HG02840 (cell line): ENCODE measurements at regions not wholly inside any gene's neighbourhood (a gene's known extent, or its start where the extent isn't known, plus 50 kb on each side); places are given as distances from the start of the nearest gene placed in this dataset.

Experiments
- ATAC-seq: cut with Tn5 transposase; IDR thresholded peaks from one replicate; pipeline ENCODE4 v1.9.1; 2021; ENCODE audit warnings: mild to moderate bottlenecking, moderate library complexity, moderate number of reproducible peaks; ENCODE audit not compliant: unreplicated experiment, low FRiP score

DNA sequence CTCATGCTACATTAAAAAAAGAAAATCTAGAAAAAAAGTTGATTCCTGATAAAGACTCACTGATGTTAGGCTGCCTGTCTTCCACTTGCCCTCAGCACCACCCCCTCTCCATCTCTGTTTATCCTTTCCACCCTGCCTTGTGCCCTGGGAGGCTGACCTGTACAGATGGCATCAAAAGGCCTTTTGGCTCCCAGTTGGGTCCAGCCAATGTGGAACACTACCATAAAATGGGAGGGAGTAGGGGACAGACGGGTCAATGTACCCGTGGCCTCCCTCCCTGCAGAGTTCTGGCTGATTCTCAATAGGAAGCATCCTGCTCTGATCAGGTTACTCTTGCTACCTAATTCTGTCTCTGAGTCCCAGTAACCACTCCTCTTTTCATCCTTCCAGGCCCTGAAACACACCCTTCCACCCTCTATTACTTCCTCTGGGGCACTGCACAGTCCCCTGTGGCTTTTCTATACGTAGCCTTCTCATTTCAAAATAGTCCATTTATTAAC lies 300.0 kb downstream of the HHIPL2 start:
- no peak for ATAC-seq

DNA sequence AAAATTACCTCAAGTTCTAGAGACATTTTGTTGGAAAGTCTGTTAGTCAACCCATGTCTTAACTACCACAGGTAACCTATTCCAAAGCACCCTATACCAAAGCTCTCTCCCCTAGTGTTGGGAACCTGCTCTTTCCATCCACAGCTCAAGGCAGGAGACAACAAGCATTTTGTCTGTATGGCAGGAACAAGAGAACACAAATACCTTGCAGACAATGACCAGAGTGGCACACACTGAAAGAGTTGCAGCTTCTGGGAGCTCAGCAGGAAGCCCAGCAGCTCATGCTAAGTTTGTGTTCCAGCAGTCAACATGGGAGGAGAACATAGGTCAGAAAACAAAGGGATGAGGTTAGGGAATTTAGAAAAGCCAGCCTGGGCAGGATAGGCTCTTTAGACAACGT lies 300.8 kb downstream of the HHIPL2 start:
- ATAC-seq: no peak

DNA sequence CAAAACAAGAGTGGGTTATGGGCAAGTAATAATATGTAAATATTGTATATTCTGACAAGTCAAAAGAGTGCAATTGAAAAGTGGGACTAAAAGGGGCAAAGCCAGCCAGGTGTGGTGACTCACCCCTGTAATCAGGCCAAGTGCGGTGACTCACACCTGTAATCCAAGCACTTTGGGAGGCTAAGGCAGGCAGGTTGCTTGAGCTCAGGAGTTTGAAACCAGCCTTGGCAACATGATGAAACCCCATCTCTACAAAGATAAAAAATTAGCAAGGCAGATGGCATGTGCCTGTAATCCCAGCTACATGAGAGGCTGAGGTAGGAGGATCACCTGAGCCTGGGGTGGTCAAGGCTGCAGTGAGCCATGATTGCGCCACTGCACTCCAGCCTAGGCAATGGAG lies 304.0 kb downstream of the HHIPL2 start:
- no peak for ATAC-seq

DNA sequence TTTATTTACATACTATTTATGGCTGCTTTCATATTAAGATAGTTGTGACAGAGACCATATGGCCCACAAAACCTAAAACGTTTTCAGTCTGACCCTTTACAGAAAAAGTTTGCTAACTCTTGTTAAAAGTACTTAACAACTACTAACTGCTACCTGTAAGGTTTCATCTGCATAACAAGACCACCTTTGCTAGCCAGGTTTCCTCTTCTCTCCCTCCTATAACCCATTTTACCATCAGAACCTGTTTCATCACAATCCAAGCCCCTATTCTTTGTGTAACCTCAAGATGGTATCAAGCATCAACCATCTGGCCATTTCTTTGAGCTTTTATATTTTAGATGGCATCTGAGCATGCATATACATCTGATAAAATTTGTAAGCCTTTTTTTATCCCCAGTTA lies 305.4 kb downstream of the HHIPL2 start:
- ATAC-seq: no peak

DNA sequence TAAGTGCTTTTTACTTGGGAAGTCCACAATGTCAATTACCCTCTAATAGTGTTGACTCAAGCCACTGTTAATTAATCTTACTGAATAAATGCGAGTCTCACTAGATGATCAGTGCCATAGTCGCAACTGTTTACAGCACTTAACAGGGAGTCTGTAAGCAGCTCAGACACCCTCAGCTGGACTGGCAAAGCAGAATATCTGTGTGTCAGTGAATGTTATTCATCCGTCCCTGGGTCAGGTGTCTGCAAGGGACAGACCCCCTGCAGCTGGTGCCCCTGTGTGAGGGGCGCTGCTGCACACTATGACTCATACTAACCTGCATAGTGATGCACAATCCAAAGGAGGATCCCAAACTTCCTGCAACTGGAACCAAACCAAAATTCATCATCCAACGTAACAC lies 306.5 kb downstream of the HHIPL2 start:
- no peak for ATAC-seq

DNA sequence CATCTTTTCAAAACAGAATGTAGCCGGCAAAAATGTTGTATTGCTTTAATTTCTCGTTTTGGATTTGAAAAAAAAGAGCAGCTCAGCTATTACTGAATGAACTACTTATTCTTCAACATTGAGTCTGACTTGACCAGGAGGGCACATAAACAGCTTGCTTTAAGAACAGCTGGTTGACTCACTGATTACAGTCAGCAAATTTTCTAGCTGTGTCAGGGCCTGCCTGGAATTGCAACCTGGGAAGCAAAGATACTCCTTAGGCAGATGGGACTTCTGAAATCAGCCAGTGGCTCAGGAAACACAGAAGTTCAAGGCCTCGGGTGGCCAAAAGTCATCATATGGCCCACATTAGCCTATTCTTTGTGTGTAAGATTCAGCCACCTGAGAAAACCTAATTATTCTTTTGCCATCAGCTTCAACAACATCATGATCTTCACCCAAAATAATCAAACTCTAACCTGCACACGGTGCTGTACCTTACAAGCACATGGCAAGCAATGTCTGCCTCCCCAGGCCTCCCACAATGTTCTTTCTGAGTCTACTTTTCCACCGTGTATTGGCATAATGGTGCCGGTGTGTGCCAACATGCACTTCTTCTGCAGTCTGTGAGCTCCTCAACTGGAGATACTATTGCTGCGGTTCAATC lies 307.2 kb downstream of the HHIPL2 start:
- no peak for ATAC-seq

DNA sequence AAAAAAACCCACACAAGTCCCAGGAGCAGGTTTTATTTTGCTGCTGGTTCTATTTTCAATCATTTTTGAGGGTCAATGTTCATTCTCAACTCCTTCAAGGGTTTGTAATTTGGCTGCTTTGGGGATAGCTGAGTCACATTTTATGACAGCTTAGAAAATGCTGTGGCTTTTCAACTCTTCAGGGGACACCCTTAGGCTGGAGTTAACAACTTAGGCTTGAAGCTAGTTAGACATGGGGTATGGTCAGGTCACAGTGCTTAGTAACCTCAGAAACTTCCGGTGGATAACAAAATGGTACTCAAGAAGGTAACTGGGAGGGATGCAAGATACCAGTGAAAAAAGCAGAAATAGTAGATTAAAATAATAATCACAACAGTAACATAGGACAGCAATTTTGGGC lies 308.8 kb downstream of the HHIPL2 start:
- ATAC-seq: no peak

DNA sequence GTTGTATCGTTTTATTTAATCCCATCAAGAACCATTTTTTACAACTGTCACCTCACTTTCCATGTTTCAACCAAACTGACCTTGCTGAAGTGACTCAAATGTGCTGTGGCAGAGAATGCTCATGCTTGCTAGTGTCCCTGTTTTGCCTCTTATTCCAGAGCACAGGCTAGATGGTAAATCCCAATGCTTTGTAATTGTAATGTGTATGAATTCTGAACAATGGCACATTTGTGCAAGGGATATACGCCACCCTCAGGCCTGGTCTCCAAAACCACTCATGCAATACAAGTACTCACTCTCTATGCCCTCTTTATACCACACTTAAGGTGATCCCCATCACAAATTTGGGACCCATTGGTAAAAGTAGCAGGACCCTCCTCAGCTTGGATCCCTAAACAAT lies 313.6 kb downstream of the HHIPL2 start:
- ATAC-seq: no peak

DNA sequence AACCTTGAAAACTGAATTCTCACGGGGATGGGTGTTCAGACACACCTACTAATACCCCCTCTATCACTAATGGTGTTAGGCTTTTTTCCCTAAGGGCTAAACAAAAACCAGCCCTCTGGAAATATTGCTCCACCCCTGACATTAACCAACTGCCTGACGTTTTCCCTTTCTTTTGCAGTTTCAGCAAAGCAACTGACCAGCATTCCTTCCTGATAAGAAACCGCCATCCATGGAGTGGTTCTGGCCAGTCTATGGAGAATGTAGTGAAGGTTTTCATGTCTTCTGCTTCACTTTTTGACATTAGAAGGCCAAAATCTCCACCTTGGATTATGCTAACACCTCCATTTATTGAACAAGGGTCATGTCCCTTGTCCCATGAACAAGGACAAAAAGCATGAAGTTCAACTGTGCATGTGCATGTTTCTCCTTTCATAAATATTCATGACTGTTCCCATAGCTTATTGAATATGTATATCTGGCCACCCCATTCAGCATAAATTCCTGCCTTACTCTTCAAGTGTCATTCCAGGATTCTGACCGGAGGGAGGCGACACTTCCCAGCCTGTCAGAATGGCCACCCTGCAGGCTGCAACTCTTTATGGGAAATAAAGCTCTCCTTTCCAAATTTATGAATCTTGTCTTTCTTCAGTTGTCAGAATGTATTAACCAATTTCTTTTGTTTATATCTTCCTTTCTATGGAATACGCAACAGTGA lies 314.3 kb downstream of the HHIPL2 start:
- ATAC-seq: no peak

DNA sequence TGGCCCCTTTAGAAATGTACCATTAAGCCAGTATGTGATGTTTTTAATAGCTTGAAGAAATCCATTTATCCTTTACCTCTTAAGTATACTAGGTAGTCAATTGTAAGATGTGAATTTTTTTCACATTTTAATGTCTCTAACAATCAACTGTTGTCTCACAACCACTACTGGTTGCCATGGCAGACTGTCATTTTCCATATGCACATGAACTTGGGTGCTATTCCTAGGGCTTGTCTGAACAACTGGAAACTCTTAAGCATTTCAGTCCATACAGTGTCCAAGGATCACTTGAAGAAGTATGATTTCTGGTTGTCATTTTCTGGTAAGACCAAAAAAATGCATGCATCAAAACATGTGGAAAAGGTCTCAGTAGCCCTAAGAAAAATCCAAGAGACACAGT lies 315.1 kb downstream of the HHIPL2 start:
- no peak for ATAC-seq

DNA sequence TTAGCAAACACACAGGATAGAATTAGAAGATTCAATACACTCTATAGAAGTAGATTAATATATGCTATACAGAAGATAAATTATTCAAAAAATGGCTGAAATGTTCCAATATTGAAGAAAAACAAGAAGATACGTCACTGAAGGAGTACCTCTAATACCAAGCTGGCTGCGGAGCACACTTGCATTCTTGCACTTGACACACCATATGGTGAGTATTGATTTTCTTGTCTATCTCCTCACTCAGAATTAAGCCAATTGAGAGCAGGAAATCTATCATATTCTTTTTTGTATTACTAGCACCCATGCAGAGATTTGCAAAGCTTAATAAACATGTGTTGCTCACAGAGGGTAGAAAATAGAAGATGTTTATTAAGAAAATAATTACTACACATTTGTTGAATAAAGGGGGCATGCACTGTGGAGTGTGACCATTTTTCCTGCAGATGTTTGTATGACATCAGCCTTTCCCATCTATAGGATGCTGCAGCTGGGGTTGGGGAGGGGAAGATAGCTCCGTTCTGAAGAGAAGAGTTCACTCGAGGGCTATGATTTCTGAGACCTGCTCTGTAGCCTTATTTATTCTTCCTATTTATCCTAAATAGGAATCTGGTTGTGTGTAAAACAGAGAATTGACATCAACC lies 318.1 kb downstream of the HHIPL2 start:
- no peak for ATAC-seq

DNA sequence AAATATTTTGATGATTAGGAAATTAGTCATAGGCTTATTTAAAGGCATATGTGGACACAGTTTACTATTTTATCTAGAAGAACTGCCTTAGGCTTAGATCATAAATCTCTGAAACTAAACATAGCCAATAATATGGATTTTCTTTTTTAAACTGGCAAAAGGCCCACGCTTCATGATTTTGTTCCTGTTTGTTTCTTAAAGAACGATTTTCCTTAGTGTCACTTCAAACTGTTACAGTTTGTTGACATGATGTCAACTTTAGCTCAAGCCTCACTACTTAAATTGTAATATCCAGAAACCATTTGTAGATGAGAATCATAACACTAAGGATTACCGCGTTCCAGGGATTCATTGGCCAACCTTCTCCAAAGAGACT lies 322.6 kb downstream of the HHIPL2 start:
- no peak for ATAC-seq

DNA sequence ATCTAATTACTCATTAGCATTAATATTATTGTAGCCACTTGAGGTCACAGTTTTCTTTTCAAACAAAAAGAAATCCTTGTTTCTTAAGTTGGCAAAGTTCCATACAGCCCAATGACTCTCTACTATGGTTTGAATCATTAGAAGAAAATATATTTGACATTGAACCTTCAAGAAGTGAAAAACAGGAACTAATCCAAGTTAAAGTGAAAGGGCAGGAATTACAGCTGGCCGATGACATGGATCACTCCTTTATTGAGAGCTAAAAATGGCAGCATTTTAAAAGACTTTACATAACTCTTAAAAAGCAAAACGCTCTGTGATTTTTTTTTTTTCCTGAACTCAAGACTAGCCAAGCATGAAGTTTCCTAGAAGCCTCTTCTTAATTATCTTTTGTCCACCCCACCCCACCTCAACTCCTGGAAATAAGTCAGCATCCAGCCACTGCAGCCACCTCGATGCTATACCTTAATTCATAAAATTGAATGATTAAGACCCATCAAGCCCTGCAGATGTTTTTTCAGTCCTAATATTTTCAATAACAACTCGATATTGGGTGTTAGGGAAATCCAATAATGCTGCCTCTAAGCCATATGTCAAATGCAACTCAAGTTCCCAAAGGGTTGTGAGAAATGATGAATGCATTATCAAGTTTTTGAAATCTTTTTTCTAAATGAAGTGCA lies 323.1 kb downstream of the HHIPL2 start:
- no peak for ATAC-seq

DNA sequence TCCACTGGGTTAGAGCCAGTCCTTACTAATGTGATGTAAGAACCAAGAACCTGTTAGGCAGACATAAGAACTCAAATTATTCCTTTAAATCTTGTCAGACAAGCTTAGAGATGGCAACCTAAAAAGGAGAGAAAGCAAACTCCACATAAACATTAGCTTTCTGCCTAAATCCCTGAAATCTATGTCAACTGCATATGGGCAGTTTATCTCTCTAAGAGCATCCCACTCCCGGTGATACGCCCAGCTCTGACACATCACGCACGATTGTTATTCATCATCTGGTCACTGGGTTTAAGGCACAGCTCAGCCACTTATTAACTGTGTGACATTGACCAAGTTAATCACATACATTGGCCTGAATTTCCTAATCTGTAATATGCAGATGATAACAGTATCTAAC lies 323.7 kb downstream of the HHIPL2 start:
- no peak for ATAC-seq

DNA sequence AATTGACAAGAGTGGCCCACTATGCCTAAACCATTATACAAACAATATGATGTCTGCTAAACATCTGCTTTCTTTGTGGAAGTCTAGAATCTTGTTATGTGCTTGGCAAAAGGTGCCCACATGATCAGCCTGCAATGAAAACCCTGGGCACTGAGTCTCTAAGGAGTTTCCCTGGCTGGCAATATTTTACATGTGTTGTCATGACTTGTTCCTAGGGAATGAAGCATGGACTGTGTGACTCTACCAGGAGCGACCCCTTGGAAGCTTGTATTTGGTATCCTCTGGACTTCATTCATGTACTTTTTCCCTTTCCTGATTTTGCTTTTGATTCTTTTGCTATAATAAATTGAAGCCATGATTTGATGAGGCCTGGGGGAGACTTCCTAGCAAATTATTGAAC lies 324.9 kb downstream of the HHIPL2 start:
- ATAC-seq: no peak

DNA sequence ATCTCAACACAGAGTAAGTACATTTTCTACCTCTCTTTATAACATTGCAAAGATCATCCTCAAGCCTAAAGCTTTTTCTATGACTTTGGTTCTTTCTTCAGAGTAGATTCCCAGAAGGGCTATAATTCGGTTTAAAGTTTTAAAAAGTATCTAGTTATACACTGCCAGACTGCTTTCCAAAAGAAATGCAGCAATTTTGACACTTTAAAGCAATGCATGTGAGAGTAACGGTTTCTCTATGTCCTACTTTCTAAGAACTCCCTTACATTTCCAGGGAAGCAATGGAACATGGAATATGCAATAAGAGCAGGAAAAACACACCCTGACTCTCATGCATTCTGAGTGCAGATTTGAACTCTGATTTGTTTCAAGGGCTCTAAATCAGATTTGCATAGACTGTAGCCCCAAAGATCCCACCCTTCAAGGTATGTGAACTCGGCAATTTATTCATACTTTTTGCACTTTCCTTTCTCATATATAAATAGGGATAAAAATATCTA lies 331.6 kb downstream of the HHIPL2 start:
- no peak for ATAC-seq

DNA sequence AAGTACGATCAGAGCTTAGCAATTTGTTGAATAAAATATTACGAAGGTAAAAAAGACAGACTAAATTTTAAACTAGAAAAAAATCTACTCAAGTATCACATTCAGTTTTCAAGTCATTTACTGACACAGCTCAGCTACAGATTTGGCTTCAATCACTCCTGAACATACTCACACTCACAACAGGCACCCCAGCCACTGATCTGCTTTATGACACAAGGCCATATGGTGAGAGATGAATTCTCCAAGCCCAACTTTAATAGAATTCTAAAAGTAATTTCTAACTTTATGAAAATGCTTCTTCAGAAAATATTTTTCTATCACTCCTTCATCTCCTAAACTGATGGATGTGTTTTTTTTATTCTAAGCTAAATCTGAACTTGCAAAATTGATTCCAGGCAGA lies 337.1 kb downstream of the HHIPL2 start:
- no peak for ATAC-seq

DNA sequence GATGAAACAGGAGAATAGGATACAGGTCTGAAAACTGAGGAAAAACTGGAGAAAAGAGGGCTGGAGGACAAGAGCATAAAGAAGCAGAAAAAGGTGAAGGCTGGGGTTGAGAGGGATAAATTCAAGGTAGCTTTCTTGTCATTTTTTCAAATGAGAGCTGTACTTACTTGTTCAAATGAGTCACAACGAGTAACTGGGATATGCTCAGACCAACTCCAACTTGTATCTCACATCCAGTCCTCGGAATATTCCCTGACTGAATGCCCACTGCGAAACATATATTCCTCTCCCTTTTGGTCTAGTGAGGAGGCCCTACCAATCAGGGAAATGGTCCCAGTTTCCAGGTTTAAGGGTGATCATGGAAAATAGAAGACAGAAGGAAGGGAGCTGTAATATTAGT lies 343.4 kb downstream of the HHIPL2 start:
- ATAC-seq: no peak

DNA sequence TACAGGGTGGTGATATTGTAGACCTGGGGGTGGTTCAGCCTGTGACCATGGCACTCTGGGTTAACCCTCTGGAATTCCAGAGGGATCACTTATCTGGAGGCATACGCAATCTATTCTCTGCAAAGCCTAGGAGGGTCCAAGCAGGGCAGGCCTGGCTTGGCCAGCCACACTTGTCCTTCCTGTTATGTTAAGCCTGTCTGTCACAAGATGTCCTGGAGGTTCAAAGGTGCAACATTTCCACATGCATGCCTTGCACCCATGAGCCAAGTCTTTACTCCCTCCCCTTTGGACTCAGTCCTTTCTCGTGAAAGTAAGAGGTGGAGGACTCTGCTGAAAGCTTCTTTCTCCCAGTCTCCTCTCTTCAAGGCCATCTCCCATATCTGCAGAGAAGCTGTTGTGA lies 345.1 kb downstream of the HHIPL2 start:
- ATAC-seq: no peak

DNA sequence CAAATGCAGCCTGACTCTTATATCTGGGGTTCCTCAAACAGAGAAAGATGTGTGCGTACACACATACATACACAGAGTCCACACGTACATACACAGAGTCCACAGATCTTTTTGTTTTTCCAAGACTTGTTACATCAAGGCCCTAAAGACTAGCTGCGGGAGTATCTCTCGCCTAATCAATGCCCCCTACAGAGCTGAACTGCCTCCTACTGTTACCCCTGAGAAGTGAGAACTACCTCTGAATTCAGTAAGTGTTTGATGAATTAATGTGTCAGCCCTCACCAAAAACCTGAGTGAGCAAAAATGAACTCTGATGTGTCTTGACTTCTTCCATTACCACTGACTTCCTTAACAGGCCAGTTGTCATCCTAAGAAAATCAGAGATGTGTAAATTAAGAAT lies 351.2 kb downstream of the HHIPL2 start:
- ATAC-seq: no peak

DNA sequence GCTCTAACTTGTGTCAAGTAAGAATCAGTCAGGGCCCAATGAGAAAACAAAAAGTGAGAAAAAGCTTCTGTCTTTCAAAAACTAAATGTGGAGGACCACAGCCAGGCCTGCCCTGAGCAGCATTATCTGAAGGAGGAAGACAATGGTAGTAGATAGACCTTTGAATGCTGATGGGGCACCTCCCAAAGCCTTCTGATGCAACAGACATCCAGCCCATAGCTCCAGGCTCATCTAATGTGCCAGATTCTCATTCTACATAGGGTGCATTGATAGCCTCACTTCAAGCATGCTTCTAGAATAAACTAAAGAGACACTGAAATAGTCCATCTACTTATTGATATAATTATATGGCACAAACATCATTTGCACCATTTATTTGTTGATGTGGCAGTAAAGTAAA lies 351.6 kb downstream of the HHIPL2 start:
- no peak for ATAC-seq
